ENCODE measurements at regions not wholly inside any gene's neighbourhood (a gene's known extent, or its start where the extent isn't known, plus 50 kb on each side); places are given as distances from the start of the nearest gene placed in this dataset.

DNA sequence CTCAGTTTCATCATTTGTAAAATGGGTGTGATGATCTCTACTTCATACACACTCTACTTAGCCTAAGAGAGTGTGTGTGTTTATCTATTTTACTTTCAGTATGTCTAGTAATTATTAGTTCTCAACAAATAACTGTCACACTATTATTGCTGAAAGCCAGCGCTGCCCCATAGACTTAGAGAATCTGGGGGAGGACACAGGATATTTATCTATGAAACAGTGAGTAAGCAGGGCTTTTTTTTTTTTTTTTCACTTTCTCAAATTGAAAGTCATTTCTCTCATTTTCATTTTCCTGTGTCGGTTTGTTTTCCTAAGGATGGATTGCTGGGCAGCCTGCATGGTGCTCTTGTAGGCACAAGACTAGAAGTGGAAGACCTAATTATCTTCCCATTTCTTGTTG, 248.4 kb upstream of the RPS23 start:
- Histone ChIP-seq H3K4me2 (ENCODE audit: low read length) (no peak overlapping the region), H4K20me1 (ENCODE audit: insufficient read depth, low read length) (no peaks in the 10 kb centered on the region), H3K4me3 (ENCODE audit: low read depth, low read length, poor library complexity, severe bottlenecking) (no peak overlapping the region), H2AFZ (ENCODE audit: low read length) (no peak overlapping the region), H3K9me2 (ENCODE audit: insufficient read depth, low read length) (no peaks in the 10 kb centered on the region), H3K9me3 (ENCODE audit: low read length) (no peaks in the 10 kb centered on the region), H3K79me2 (ENCODE audit: insufficient read depth, low read depth, low read length) (no peaks in the 10 kb centered on the region), H3K27ac (ENCODE audit: low read depth, low read length, poor library complexity, severe bottlenecking) (no peak overlapping the region), H3K4me1 (ENCODE audit: insufficient read depth, low read length, poor library complexity, severe bottlenecking) (no peaks in the 10 kb centered on the region), H3K36me3 (ENCODE audit: insufficient read depth, low read length) (no peaks in the 10 kb centered on the region)
- no TSS peak for BruUV-seq (replicated peaks)
- no peak for DNase-seq (ENCODE audit: low spot score)
- POLR2A ChIA-PET: no interaction called here
- intact Hi-C loops (cut with micrococcal nuclease; ENCODE audit: unreplicated experiment): no loop called here
- CTCF ChIA-PET (ENCODE audit: unreplicated experiment): no interaction called here
- TF ChIP-seq, protein P1, sequence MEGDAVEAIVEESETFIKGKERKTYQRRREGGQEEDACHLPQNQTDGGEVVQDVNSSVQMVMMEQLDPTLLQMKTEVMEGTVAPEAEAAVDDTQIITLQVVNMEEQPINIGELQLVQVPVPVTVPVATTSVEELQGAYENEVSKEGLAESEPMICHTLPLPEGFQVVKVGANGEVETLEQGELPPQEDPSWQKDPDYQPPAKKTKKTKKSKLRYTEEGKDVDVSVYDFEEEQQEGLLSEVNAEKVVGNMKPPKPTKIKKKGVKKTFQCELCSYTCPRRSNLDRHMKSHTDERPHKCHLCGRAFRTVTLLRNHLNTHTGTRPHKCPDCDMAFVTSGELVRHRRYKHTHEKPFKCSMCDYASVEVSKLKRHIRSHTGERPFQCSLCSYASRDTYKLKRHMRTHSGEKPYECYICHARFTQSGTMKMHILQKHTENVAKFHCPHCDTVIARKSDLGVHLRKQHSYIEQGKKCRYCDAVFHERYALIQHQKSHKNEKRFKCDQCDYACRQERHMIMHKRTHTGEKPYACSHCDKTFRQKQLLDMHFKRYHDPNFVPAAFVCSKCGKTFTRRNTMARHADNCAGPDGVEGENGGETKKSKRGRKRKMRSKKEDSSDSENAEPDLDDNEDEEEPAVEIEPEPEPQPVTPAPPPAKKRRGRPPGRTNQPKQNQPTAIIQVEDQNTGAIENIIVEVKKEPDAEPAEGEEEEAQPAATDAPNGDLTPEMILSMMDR (conservative IDR thresholded peaks at IDR 0.05; ENCODE audit: low read length): no peak
- TF ChIP-seq EZH2phosphoT487 (IDR thresholded peaks at IDR 0.05; ENCODE audit: borderline replicate concordance, low read depth, low read length): no peak

DNA sequence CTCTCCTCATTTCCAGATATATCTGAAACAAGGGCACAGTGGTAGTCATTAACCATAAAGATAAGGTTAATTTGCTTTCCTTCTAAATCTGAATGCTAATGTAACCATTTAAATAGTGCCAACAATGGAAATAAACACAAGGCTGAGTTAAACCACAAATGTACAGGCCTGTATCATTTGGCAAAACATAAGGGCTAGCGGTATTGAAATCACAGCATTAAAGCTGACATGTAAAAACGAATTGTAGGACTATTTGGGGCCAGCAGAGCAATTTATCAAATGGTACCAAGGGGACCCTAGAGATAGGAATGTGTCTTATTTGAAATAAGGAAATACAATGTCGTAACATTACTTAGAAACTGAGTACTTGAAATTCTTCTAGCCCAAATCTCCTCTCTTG, 247.5 kb upstream of the RPS23 start:
- H3K79me2 ChIP-seq (ENCODE audit: insufficient read depth, low read depth, low read length): no peaks in the 10 kb centered on the region
- H2AFZ ChIP-seq (ENCODE audit: low read length): no peak overlapping the region
- intact Hi-C loops (cut with micrococcal nuclease; ENCODE audit: unreplicated experiment): no loop called here
- ChIA-PET CTCF (ENCODE audit: unreplicated experiment) (no interaction called here), POLR2A (no interaction called here)
- no peaks in the 10 kb centered on the region for H3K9me3 ChIP-seq (ENCODE audit: low read length)
- BruUV-seq (replicated peaks): no TSS peak
- no peaks in the 10 kb centered on the region for H3K36me3 ChIP-seq (ENCODE audit: insufficient read depth, low read length)
- H3K9me2 ChIP-seq (ENCODE audit: insufficient read depth, low read length): no peaks in the 10 kb centered on the region
- no peaks in the 10 kb centered on the region for H3K4me1 ChIP-seq (ENCODE audit: insufficient read depth, low read length, poor library complexity, severe bottlenecking)
- DNase-seq (ENCODE audit: low spot score): no peak
- TF ChIP-seq, protein P1 (conservative IDR thresholded peaks at IDR 0.05; ENCODE audit: low read length): no peak
- TF ChIP-seq EZH2phosphoT487 (IDR thresholded peaks at IDR 0.05; ENCODE audit: borderline replicate concordance, low read depth, low read length): no peak
- H3K27ac ChIP-seq (ENCODE audit: low read depth, low read length, poor library complexity, severe bottlenecking): no peak overlapping the region
- H4K20me1 ChIP-seq (ENCODE audit: insufficient read depth, low read length): no peaks in the 10 kb centered on the region
- no peak overlapping the region for H3K4me3 ChIP-seq (ENCODE audit: low read depth, low read length, poor library complexity, severe bottlenecking)
- no peak overlapping the region for H3K4me2 ChIP-seq (ENCODE audit: low read length)

DNA sequence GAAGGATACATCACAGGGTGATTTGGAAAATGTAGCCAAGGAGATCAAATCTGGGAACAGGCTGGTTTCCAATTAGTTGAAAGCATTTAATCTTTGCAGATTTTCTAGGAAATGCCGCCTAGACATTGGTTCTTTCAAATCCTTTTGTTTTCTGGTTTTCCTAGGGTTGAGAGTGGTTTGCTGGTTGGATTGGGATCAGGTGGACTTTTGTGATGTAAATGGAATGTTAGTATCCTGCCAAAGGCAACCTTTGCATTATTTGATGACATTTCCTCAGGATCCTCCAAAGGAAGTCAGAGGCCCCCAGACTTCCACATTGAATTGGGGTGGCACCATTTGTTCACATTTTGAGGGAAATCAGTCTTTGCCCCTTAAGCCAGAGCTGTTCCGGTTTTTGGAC, 245.5 kb upstream of the RPS23 start:
- CTCF ChIA-PET (ENCODE audit: unreplicated experiment): no interaction called here
- DNase-seq (ENCODE audit: low spot score): no peak
- no peaks in the 10 kb centered on the region for H3K79me2 ChIP-seq (ENCODE audit: insufficient read depth, low read depth, low read length)
- TF ChIP-seq EZH2phosphoT487 (IDR thresholded peaks at IDR 0.05; ENCODE audit: borderline replicate concordance, low read depth, low read length): no peak
- TF ChIP-seq, protein P1 (conservative IDR thresholded peaks at IDR 0.05; ENCODE audit: low read length): no peak
- no peaks in the 10 kb centered on the region for H3K9me2 ChIP-seq (ENCODE audit: insufficient read depth, low read length)
- intact Hi-C loops (cut with micrococcal nuclease; ENCODE audit: unreplicated experiment): no loop called here
- H4K20me1 ChIP-seq (ENCODE audit: insufficient read depth, low read length): no peaks in the 10 kb centered on the region
- no peaks in the 10 kb centered on the region for H3K36me3 ChIP-seq (ENCODE audit: insufficient read depth, low read length)
- H3K9me3 ChIP-seq (ENCODE audit: low read length): no peaks in the 10 kb centered on the region
- POLR2A ChIA-PET: no interaction called here
- H3K27ac ChIP-seq (ENCODE audit: low read depth, low read length, poor library complexity, severe bottlenecking): no peak overlapping the region
- no peak overlapping the region for H2AFZ ChIP-seq (ENCODE audit: low read length)
- BruUV-seq (replicated peaks): no TSS peak
- H3K4me1 ChIP-seq (ENCODE audit: insufficient read depth, low read length, poor library complexity, severe bottlenecking): no peaks in the 10 kb centered on the region
- no peak overlapping the region for H3K4me2 ChIP-seq (ENCODE audit: low read length)
- no peak overlapping the region for H3K4me3 ChIP-seq (ENCODE audit: low read depth, low read length, poor library complexity, severe bottlenecking)
